ENCODE measurements at regions not wholly inside any gene's neighbourhood (a gene's known extent, or its start where the extent isn't known, plus 50 kb on each side); places are given as distances from the start of the nearest gene placed in this dataset.

DNA sequence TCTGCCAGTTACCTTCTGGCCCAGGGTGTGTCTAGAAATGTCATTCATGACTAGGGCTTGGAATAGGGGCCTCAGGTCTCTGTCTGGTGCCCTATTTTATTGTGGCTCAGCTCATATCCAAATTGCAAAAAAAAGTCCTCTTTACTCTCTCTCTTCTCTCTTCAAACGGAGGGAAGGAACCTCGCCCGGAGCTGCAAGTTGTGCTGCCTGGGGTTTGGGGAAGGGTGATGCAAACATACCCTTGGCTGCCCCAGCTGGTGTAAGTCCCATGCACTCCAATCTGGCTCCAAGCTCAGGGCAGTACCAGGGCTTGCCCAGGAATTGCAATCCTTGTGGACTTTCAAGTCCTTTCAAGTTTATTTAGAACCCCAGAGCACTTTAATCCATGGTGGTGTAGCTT lies 549.6 kb downstream of the PCDH17 start:
- BruUV-seq (replicated peaks), result no TSS peak
- Histone ChIP-seq H3K4me2 (ENCODE audit: control insufficient read depth, insufficient read depth) (no peak overlapping the region), H3K4me1 (ENCODE audit: control insufficient read depth, insufficient read depth, low read length) (no peaks in the 10 kb centered on the region), H2AFZ (ENCODE audit: control insufficient read depth, low read depth, low read length) (no peak overlapping the region), H3K27me3 (replicated peaks in 1 of 2; ENCODE audit: control insufficient read depth in 2 of 2, insufficient read depth in 2 of 2, low read length in 1 of 2) (no peaks in the 10 kb centered on the region), H3K36me3 (ENCODE audit: control insufficient read depth in 2 of 2, insufficient read depth in 2 of 2, low read length in 1 of 2) (no peaks in the 10 kb centered on the region), H3K4me3 (no peak overlapping the region), H3K9me3 (replicated peaks; ENCODE audit: control insufficient read depth, insufficient read depth, low read length) (no peaks in the 10 kb centered on the region; the same call in 2 of the 3 replicates), H4K20me1 (ENCODE audit: control insufficient read depth, insufficient read depth) (no peaks in the 10 kb centered on the region), H3K9ac (ENCODE audit: control insufficient read depth, insufficient read depth, low read length) (no peak overlapping the region), H3K27ac (ENCODE audit: control insufficient read depth, insufficient read depth) (no peak overlapping the region), H3K79me2 (ENCODE audit: control insufficient read depth, insufficient read depth, low read length) (no peaks in the 10 kb centered on the region)
- ChIA-PET POLR2A (interaction anchor here (1.1 kb wide), 1 partner anchor 9 kb away, joined by 4 read pairs; no protein-coding TSS in a partner anchor), CTCF (no interaction called here), SMC1A (ENCODE audit: uncharacterized antibody, unreplicated experiment) (interaction anchor here (1.1 kb wide), 1 partner anchor 66 kb away, joined by 3 read pairs; no protein-coding TSS in a partner anchor), RAD21 (ENCODE audit: unreplicated experiment) (no interaction called here)
- FAIRE-seq (no peak), ATAC-seq (no peak), DNase-seq (ENCODE audit: low read depth, low spot score) (no peak)
- in situ Hi-C loops (cut with MboI) (no loop called here), intact Hi-C loops (cut with micrococcal nuclease; ENCODE audit: unreplicated experiment) (no loop called here)
- TF ChIP-seq, protein P1, sequence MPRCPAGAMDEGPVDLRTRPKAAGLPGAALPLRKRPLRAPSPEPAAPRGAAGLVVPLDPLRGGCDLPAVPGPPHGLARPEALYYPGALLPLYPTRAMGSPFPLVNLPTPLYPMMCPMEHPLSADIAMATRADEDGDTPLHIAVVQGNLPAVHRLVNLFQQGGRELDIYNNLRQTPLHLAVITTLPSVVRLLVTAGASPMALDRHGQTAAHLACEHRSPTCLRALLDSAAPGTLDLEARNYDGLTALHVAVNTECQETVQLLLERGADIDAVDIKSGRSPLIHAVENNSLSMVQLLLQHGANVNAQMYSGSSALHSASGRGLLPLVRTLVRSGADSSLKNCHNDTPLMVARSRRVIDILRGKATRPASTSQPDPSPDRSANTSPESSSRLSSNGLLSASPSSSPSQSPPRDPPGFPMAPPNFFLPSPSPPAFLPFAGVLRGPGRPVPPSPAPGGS (IDR thresholded peaks at IDR 0.05; ENCODE audit: borderline replicate concordance, insufficient read depth, low read depth, low read length, poor library complexity, severe bottlenecking), result no peak
- 80% methylated on average over 2 of the region's 3 CpGs for WGBS (ENCODE audit: insufficient coverage, insufficient replicate concordance, low lambda C conversion rate, missing lambda C conversion rate)

DNA sequence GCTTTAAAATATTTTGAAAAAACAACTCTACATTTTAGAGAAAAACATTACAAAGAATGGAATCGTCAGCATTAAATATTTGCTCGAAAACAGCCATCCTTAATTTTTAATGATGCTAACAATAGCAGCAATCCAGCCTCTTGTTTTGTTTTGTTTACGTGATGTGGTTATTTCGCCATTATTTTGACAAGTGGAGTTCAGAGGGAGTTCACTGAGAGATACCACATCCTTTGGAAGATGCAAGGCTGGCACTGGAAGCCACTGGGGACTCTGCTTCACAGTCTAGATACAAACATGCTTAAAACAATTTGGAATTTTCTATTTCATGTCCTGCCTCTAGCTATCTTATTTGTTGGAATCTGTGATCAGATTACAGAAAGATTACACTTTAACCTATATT lies 556.3 kb downstream of the PCDH17 start:
- ChIA-PET CTCF (no interaction called here), POLR2A (no interaction called here), SMC1A (ENCODE audit: uncharacterized antibody, unreplicated experiment) (no interaction called here), RAD21 (ENCODE audit: unreplicated experiment) (no interaction called here)
- DNase-seq (ENCODE audit: low read depth, low spot score), result no peak
- H4K20me1 ChIP-seq (ENCODE audit: control insufficient read depth, insufficient read depth), result no peaks in the 10 kb centered on the region
- no peaks in the 10 kb centered on the region for H3K79me2 ChIP-seq (ENCODE audit: control insufficient read depth, insufficient read depth, low read length)
- FAIRE-seq, result no peak
- no TSS peak for BruUV-seq (replicated peaks)
- H3K9ac ChIP-seq (ENCODE audit: control insufficient read depth, insufficient read depth, low read length), result no peak overlapping the region
- intact Hi-C loops (cut with micrococcal nuclease; ENCODE audit: unreplicated experiment) (no loop called here), in situ Hi-C loops (cut with MboI) (no loop called here)
- no peak for ATAC-seq
- no peak overlapping the region for H3K4me2 ChIP-seq (ENCODE audit: control insufficient read depth, insufficient read depth)
- 0% methylated on average over 4 of the region's 4 CpGs for WGBS (ENCODE audit: insufficient coverage, insufficient replicate concordance, low lambda C conversion rate, missing lambda C conversion rate)
- no peaks in the 10 kb centered on the region for H3K4me1 ChIP-seq (ENCODE audit: control insufficient read depth, insufficient read depth, low read length)
- H3K27ac ChIP-seq (ENCODE audit: control insufficient read depth, insufficient read depth), result no peak overlapping the region
- H3K27me3 ChIP-seq (replicated peaks in 1 of 2; ENCODE audit: control insufficient read depth in 2 of 2, insufficient read depth in 2 of 2, low read length in 1 of 2), result no peaks in the 10 kb centered on the region
- no peaks in the 10 kb centered on the region for H3K9me3 ChIP-seq (replicated peaks; ENCODE audit: control insufficient read depth, insufficient read depth, low read length)
- no peaks in the 10 kb centered on the region for H3K36me3 ChIP-seq (ENCODE audit: control insufficient read depth in 2 of 2, insufficient read depth in 2 of 2, low read length in 1 of 2)
- no peak overlapping the region for H3K4me3 ChIP-seq
- H2AFZ ChIP-seq (ENCODE audit: control insufficient read depth, low read depth, low read length), result no peak overlapping the region
- TF ChIP-seq MXI1 (IDR thresholded peaks at IDR 0.05; ENCODE audit: low read depth, low read length), result no peak
- TF ChIP-seq LARP7 (IDR thresholded peaks at IDR 0.05), result no peak
- TF ChIP-seq FOXM1 (IDR thresholded peaks at IDR 0.05; ENCODE audit: low read depth, low read length), result no peak
- TF ChIP-seq, protein P2, sequence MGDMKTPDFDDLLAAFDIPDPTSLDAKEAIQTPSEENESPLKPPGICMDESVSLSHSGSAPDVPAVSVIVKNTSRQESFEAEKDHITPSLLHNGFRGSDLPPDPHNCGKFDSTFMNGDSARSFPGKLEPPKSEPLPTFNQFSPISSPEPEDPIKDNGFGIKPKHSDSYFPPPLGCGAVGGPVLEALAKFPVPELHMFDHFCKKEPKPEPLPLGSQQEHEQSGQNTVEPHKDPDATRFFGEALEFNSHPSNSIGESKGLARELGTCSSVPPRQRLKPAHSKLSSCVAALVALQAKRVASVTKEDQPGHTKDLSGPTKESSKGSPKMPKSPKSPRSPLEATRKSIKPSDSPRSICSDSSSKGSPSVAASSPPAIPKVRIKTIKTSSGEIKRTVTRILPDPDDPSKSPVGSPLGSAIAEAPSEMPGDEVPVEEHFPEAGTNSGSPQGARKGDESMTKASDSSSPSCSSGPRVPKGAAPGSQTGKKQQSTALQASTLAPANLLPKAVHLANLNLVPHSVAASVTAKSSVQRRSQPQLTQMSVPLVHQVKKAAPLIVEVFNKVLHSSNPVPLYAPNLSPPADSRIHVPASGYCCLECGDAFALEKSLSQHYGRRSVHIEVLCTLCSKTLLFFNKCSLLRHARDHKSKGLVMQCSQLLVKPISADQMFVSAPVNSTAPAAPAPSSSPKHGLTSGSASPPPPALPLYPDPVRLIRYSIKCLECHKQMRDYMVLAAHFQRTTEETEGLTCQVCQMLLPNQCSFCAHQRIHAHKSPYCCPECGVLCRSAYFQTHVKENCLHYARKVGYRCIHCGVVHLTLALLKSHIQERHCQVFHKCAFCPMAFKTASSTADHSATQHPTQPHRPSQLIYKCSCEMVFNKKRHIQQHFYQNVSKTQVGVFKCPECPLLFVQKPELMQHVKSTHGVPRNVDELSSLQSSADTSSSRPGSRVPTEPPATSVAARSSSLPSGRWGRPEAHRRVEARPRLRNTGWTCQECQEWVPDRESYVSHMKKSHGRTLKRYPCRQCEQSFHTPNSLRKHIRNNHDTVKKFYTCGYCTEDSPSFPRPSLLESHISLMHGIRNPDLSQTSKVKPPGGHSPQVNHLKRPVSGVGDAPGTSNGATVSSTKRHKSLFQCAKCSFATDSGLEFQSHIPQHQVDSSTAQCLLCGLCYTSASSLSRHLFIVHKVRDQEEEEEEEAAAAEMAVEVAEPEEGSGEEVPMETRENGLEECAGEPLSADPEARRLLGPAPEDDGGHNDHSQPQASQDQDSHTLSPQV (IDR thresholded peaks at IDR 0.05), result no peak
- TF ChIP-seq ASH2L (IDR thresholded peaks at IDR 0.05; ENCODE audit: borderline replicate concordance, low read depth), result no peak
- TF ChIP-seq RAD51 (IDR thresholded peaks at IDR 0.05), result no peak
- TF ChIP-seq CBX5 (IDR thresholded peaks at IDR 0.05; ENCODE audit: low read depth), result no peak
- TF ChIP-seq ZZZ3 (IDR thresholded peaks at IDR 0.05; ENCODE audit: control insufficient read depth, insufficient read length, low read depth), result no peak
- TF ChIP-seq YY1 (IDR thresholded peaks at IDR 0.05; ENCODE audit: low read depth, low read length), result no peak
- no peak for TF ChIP-seq SUZ12 (IDR thresholded peaks at IDR 0.05; ENCODE audit: unreplicated experiment)
- no peak for TF ChIP-seq EZH2 (IDR thresholded peaks at IDR 0.05; ENCODE audit: borderline replicate concordance, control insufficient read depth, low read depth, low read length)
- no peak for TF ChIP-seq MTA2 (IDR thresholded peaks at IDR 0.05; ENCODE audit: low read depth)
- TF ChIP-seq KAT2A (conservative IDR thresholded peaks at IDR 0.05; ENCODE audit: control insufficient read depth, low read depth, low read length), result no peak
